GM19463 (cell line): ENCODE measurements at regions not wholly inside any gene's neighbourhood (a gene's known extent, or its start where the extent isn't known, plus 50 kb on each side); places are given as distances from the start of the nearest gene placed in this dataset.
"Not testable (repeated sequence)": the region's sequence is repeated elsewhere in the genome, so short reads cannot be mapped to it uniquely, and the experiment has no call there.

Experiments
- ATAC-seq: cut with Tn5 transposase; IDR thresholded peaks from one replicate; pipeline ENCODE4 v1.9.1; 2021; ENCODE audit warnings: mild to moderate bottlenecking, moderate library complexity; ENCODE audit not compliant: unreplicated experiment

DNA sequence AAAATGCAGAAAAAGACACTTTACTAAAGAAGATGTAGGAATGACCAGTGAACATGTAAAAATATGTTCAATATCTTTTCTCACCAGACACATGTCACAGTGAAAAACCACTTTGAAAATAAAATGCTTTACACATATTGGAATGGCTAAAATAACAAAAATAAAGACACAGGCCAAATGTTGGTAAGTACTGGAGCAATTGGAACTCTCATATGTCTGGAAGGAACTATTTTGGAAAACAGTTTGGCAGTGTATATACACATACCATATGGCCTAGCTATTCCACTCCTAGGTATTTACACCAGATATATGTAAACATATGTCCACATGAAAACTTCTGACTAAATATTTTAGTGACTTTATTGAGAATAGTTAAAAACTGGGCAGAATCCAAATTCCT, 927.2 kb downstream of the BRINP3 start:
- ATAC-seq = no peak

- no peak for ATAC-seq
Observed at GRCh38 chr1:189563784-189564183, 913.9 kb downstream of the BRINP3 start.

- ATAC-seq = no peak
Observed at GRCh38 chr1:189567890-189568289, 909.8 kb downstream of the BRINP3 start.

GRCh38 chr1:189596197-189596596, 881.5 kb downstream of the BRINP3 start:
- ATAC-seq = no peak

DNA sequence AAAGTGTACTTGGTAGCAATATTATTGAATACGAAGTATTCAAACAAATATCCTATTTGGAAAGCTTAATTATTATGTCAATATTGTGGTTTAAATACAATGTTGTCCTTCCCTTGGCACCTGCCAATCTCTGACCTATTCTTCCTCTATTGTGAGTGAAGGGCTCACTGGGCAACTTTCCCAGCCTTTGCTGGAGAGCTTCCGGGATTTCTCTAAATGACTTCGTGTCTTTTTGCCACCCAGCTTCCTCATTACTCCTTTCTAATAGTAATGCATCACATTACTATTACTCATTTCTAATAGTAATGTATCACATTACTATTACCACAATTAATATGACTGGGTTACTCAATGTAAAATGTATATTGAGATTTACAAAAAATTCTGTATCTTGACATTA, 880.6 kb downstream of the BRINP3 start:
- ATAC-seq = no peak

DNA sequence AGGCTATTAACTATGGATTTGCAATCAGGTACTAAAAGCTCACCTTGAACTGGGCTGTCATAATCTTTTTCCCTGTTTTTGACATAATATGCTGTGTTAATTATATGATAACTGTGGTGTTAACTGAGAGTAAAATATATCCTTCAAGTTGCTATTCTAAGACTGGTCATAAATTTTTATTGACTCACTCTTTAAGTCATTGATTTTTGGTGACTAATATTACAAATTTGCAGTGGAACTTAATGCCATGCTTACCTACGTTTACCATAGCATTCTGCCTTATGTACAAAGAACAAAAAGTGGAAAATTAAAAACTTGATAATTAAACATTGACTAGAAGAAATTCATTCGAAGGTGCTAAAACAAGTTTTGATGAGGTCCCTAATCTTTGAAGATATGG, 872.4 kb downstream of the BRINP3 start:
- ATAC-seq = no peak

DNA sequence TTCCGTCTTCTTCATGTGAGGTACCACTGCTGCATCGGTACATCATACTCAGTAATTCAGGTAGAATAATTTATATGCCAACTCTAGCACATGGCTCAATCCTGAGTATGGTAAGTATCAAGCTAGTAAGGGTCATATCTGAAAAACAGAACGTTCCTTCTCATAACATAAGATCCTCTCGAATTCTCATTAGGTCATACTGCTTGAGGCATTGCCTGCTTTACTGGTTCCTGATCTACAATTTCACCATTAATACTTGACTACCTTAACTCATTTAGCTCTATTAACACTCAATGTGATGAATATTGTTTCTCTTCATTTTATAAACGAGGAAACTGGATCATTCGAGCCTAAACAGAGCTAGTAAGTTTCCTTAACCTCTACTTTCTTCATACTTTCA, 871.6 kb downstream of the BRINP3 start:
- no peak for ATAC-seq

- no peak for ATAC-seq
Observed at GRCh38 chr1:189606795-189607476, 870.7 kb downstream of the BRINP3 start.

GRCh38 chr1:189607477-189608096, 870.1 kb downstream of the BRINP3 start:
- ATAC-seq = no peak

DNA sequence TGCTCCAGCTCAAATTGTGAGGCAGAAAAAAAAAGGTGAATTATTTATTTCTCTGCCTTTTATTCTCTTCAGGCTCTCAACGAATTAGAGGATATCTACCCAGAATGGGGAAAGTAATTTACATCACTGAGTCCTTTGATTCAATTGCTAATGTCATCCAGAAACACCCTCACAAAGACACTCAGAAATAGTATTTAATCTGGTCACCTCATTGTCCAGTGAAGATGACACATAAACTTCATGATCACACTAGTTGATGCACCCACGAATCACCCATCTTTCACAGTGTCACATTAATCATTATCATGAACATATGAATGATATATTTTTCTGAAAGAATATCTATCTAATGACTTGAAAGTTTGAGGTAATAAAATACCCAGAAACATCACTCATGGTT, 868.5 kb downstream of the BRINP3 start:
- ATAC-seq = no peak

GRCh38 chr1:189616893-189617292, 860.8 kb downstream of the BRINP3 start:
- ATAC-seq = no peak

DNA sequence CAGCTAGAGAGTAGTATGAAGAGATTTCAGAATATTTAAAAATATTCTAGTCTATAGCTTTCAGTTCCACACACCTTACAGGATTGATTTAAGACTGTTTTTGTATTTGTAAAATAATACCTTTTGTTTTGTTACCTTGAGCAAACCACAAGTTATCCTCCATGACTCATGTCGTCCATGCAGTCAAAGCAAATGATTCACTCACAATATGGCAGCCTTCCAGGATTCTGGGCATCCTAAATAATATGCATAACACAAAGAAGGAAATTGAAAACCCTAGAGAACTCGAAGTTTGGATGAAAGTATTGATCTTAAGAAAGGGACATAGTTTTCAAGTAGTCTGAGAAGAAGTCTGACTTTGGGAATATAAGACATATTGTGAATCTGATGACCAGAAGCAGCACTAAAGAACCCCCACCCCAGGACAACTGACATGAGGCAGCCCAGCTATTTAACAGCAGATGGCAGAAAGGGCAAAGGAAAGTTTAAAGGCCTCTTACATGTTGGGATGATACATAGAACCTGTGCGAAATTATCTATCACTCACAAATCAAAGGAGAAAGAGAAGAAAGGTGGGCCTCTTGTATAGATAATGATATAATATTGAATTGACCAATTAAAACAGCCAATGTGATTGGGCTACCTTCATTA, 857.9 kb downstream of the BRINP3 start:
- no peak for ATAC-seq

GRCh38 chr1:189620471-189620870, 857.2 kb downstream of the BRINP3 start:
- ATAC-seq = no peak

- no peak for ATAC-seq
Observed at GRCh38 chr1:189623336-189623735, 854.3 kb downstream of the BRINP3 start.

DNA sequence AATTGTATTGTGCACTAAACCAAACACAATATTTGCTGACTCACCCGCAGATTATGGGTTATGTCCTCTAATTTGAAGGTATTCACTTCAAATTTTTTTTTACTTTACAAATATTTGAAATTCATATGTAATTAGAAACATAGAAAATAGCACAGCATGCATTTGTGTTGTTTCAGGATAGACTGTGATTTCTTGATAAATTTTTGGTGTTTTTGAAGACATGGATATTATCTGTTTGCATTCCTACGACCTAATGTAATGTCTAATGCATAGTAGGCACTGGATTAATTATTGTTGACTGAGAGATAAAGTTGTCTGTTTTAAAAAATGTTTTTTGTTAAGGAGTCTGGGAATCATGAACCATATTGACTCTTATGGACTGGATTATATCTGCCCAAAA, 850.2 kb downstream of the BRINP3 start:
- no peak for ATAC-seq

GRCh38 chr1:189628857-189629256, 848.8 kb downstream of the BRINP3 start:
- ATAC-seq = no peak

- no peak for ATAC-seq
Observed at GRCh38 chr1:189633658-189634057, 844.0 kb downstream of the BRINP3 start.

- no peak for ATAC-seq
Observed at GRCh38 chr1:189637041-189637440, 840.6 kb downstream of the BRINP3 start.

DNA sequence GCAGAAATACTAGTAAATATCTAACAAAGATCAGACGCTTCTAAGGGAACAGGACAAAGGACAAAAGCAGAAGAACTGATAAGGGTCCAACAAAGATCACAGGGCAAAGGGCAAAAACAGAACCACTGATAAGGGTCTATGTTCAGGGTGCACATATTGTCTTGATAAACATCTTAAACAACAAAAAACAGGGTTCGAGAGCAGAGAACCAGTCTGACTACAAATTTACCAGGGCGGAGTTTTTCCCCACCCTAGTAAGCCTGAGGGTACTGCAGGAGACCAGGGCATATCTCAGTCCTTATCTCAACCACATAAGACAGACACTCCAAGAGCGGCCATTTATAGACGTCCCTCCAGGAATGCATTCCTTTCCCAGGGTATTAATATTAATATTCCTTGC, 833.5 kb downstream of the BRINP3 start:
- ATAC-seq = not testable (repeated sequence)

GRCh38 chr1:189644970-189645369, 832.7 kb downstream of the BRINP3 start:
- no peak for ATAC-seq

- no peak for ATAC-seq
Observed at GRCh38 chr1:189646066-189646465, 831.6 kb downstream of the BRINP3 start.

GRCh38 chr1:189654906-189655305, 822.8 kb downstream of the BRINP3 start:
- no peak for ATAC-seq
